GM06990 (cell line): ENCODE measurements at regions not wholly inside any gene's neighbourhood (a gene's known extent, or its start where the extent isn't known, plus 50 kb on each side); places are given as distances from the start of the nearest gene placed in this dataset.

ENCODE experiments used
- DNase-seq: peaks from one replicate; pipeline ENCODE4 v3.0.0-alpha.2; 2011; ENCODE audit not compliant: insufficient read length; ENCODE audit errors: extremely low read depth
- H3K27me3 ChIP-seq: replicated peaks from 2 replicates; pipeline ENCODE4 v1.6.0; 2011; ENCODE audit warnings: low read length; ENCODE audit not compliant: control insufficient read depth, insufficient read depth
- H3K36me3 ChIP-seq: 2 replicates; pipeline ENCODE4 v1.5.1; 2011; ENCODE audit warnings: low read length; ENCODE audit not compliant: control insufficient read depth, insufficient read depth
- H3K4me3 ChIP-seq: replicated peaks from 2 replicates; pipeline ENCODE4 v1.5.1; 2011; ENCODE audit warnings: low read depth, mild to moderate bottlenecking, control low read depth, low read length
- CTCF ChIP-seq: IDR thresholded peaks from 2 replicates; pipeline ENCODE4 v1.5.1; 2011; ENCODE audit warnings: low read length, control low read depth, mild to moderate bottlenecking, inconsistent platforms; ENCODE audit not compliant: insufficient read depth, poor library complexity, severe bottlenecking

- H3K36me3 ChIP-seq: no peaks in the 10 kb centered on the region
- DNase-seq: no peak
- no peak overlapping the region for H3K4me3 ChIP-seq
- peaks cover 4% of the 10 kb centered on the region for H3K27me3 ChIP-seq
- TF ChIP-seq CTCF: no peak
Measured at GRCh38 chr10:78911533-78912340, 157.0 kb upstream of the ZMIZ1 start.

- no peak for TF ChIP-seq CTCF
Measured at GRCh38 chr10:78912361-78913218, 156.2 kb upstream of the ZMIZ1 start.

GRCh38 chr10:78913219-78914059, 155.3 kb upstream of the ZMIZ1 start:
- DNase-seq: no peak
- Histone ChIP-seq H3K27me3 (peaks cover 4% of the 10 kb centered on the region), H3K4me3 (no peak overlapping the region), H3K36me3 (no peaks in the 10 kb centered on the region)
- no peak for TF ChIP-seq CTCF

More at GRCh38 chr10:78912361-78913218, 156.2 kb upstream of the ZMIZ1 start:
- DNase-seq: no peak
- Histone ChIP-seq H3K4me3 (no peak overlapping the region), H3K27me3 (peaks cover 4% of the 10 kb centered on the region), H3K36me3 (no peaks in the 10 kb centered on the region)

GRCh38 chr10:78914060-78914378, 154.7 kb upstream of the ZMIZ1 start:
- H3K4me3 ChIP-seq: no peak overlapping the region
- no peak for TF ChIP-seq CTCF
- no peak for DNase-seq
- no peaks in the 10 kb centered on the region for H3K36me3 ChIP-seq
- H3K27me3 ChIP-seq: peaks cover 4% of the 10 kb centered on the region

GRCh38 chr10:78914502-78915189, 154.1 kb upstream of the ZMIZ1 start:
- Histone ChIP-seq H3K36me3 (no peaks in the 10 kb centered on the region), H3K27me3 (peaks cover 4% of the 10 kb centered on the region), H3K4me3 (no peak overlapping the region)
- no peak for DNase-seq
- no peak for TF ChIP-seq CTCF
